PC-9 (cell line): ENCODE measurements at regions not wholly inside any gene's neighbourhood (a gene's known extent, or its start where the extent isn't known, plus 50 kb on each side); places are given as distances from the start of the nearest gene placed in this dataset.

Experiments used
- BruUV-seq: library from RNA; stranded (reverse); fragments of 400-500 nt; replicated peaks from 2 replicates; lab custom pipeline; 2021; lab: Mats Ljungman, UMichigan
- CTCF ChIA-PET: fragments of 300-600 bp; sonication (Branson Sonifier 250); formaldehyde crosslinking; loops from one replicate; lab custom pipeline; 2022; ENCODE audit warnings: antibody characterized with exemption; lab: Charles Lee
- POLR2A ChIA-PET: fragments of 300-600 bp; sonication (Branson Sonifier 250); formaldehyde crosslinking; loops from one replicate; lab custom pipeline; 2022; ENCODE audit warnings: antibody characterized with exemption; ENCODE audit not compliant: unreplicated experiment; lab: Charles Lee
- DNase-seq, 2 experiments: peaks; one replicate each; pipeline versions ENCODE4 v3.0.0 to v3.0.0-alpha.2; 2015 to 2022; ENCODE audit warnings: mixed read lengths in 1 of 2
- H2AFZ ChIP-seq: fragments of 200-600 bp; sonication (generic); 2 replicates; pipeline ENCODE4 v1.8.1; 2017; ENCODE audit warnings: antibody characterized with exemption
- H3F3A ChIP-seq: fragments of 200-600 bp; sonication (generic); 2 replicates; pipeline ENCODE4 v1.8.1; 2017; ENCODE audit warnings: antibody characterized with exemption, mild to moderate bottlenecking, low read depth; ENCODE audit not compliant: insufficient read depth
- H3K27ac ChIP-seq: fragments of 200-600 bp; sonication (generic); 2 replicates; pipeline ENCODE4 v1.6.1; 2016; ENCODE audit warnings: mixed run types
- H3K27me3 ChIP-seq: fragments of 200-600 bp; sonication (generic); 2 replicates; pipeline ENCODE4 v1.6.1; 2016; ENCODE audit warnings: low read depth, mixed run types; ENCODE audit not compliant: insufficient read depth
- H3K36me3 ChIP-seq: fragments of 200-600 bp; sonication (generic); 2 replicates; pipeline ENCODE4 v1.6.1; 2016; ENCODE audit warnings: low read depth, mixed run types
- H3K4me1 ChIP-seq: fragments of 200-600 bp; sonication (generic); replicated peaks from 2 replicates; pipeline ENCODE4 v1.6.1; 2016; ENCODE audit warnings: mixed run types; ENCODE audit not compliant: insufficient read depth
- H3K4me2 ChIP-seq: fragments of 200-600 bp; sonication (generic); 2 replicates; pipeline ENCODE4 v1.6.1; 2017; ENCODE audit warnings: mixed run types
- H3K4me3 ChIP-seq: fragments of 200-600 bp; sonication (generic); 2 replicates; pipeline ENCODE4 v1.6.1; 2016; ENCODE audit warnings: mixed run types
- H3K79me2 ChIP-seq: fragments of 200-600 bp; sonication (generic); 2 replicates; pipeline ENCODE4 v1.6.1; 2017; ENCODE audit warnings: low read depth, mixed run types
- H3K9me2 ChIP-seq: fragments of 200-600 bp; sonication (generic); 2 replicates; pipeline ENCODE4 v1.8.1; 2017; ENCODE audit warnings: mild to moderate bottlenecking; ENCODE audit not compliant: insufficient read depth
- H3K9me3 ChIP-seq: fragments of 200-600 bp; sonication (generic); 2 replicates; pipeline ENCODE4 v1.8.1; 2016; ENCODE audit warnings: low read depth; ENCODE audit not compliant: insufficient read depth
- H4K20me1 ChIP-seq: fragments of 200-600 bp; sonication (generic); 2 replicates; pipeline ENCODE4 v1.8.1; 2017; ENCODE audit not compliant: insufficient read depth
- CTCF ChIP-seq: fragments of 200-600 bp; sonication (generic); conservative IDR thresholded peaks from 2 replicates; pipeline ENCODE4 v1.6.1; 2017; ENCODE audit warnings: mixed run types, antibody characterized with exemption, mild to moderate bottlenecking, moderate library complexity
- EZH2 ChIP-seq: fragments of 200-600 bp; sonication (generic); IDR thresholded peaks from 2 replicates; pipeline ENCODE4 v1.8.0; 2017; ENCODE audit warnings: antibody characterized with exemption, low read depth
- intact Hi-C: fragments of 100-400 bp; cut with micrococcal nuclease; formaldehyde crosslinking; loops from one replicate; pipeline ENCODE4 v1.10.0; 2022; ENCODE audit not compliant: unreplicated experiment

- Histone ChIP-seq H3K79me2 (no peaks in the 10 kb centered on the region), H3K9me2 (no peaks in the 10 kb centered on the region), H3F3A (0 out of 2 replicates have a peak, but pooled peaks cover 3% of the 10 kb centered on the region), H3K36me3 (no peaks in the 10 kb centered on the region), H3K4me1 (peaks cover 8% of the 10 kb centered on the region), H2AFZ (0 out of 2 replicates have a peak overlapping the region, but pooled peaks have one; percentile 13), H4K20me1 (no peaks in the 10 kb centered on the region), H3K9me3 (peaks cover 3% of the 10 kb centered on the region; the same call in 1 of the 2 replicates), H3K4me3 (no peak overlapping the region), H3K27me3 (no peaks in the 10 kb centered on the region), H3K27ac (no peak overlapping the region), H3K4me2 (no peak overlapping the region)
- POLR2A ChIA-PET = interaction anchor here (0.6 kb wide), 1 partner anchor 1241 kb away, joined by 5 read pairs; the partner anchor contains the start of gene TFG
- no peak for DNase-seq
- BruUV-seq = no TSS peak
- TF ChIP-seq EZH2 (no peak), CTCF (no peak)
- CTCF ChIA-PET = interaction anchor here (0.6 kb wide), 1 partner anchor 101 kb away, joined by 6 read pairs; no protein-coding TSS in a partner anchor
- intact Hi-C loops = no loop called here
Measured at GRCh38 chr3:101950510-101950909, 101.2 kb downstream of the NFKBIZ start.

- Histone ChIP-seq H3K4me1 (peaks cover 8% of the 10 kb centered on the region), H3K79me2 (no peaks in the 10 kb centered on the region), H3K27me3 (no peaks in the 10 kb centered on the region), H3F3A (0 out of 2 replicates have a peak, but pooled peaks cover 3% of the 10 kb centered on the region), H3K36me3 (no peaks in the 10 kb centered on the region), H3K4me2 (no peak overlapping the region), H3K4me3 (no peak overlapping the region), H3K27ac (no peak overlapping the region), H3K9me3 (peaks cover 3% of the 10 kb centered on the region; the same call in 1 of the 2 replicates), H2AFZ (no peak overlapping the region), H3K9me2 (0 out of 2 replicates have a peak, but pooled peaks cover 2% of the 10 kb centered on the region), H4K20me1 (no peaks in the 10 kb centered on the region)
- ChIA-PET CTCF (interaction anchor here (0.6 kb wide), 2 partner anchors 18 to 101 kb away, joined by 6 read pairs; no protein-coding TSS in a partner anchor), POLR2A (interaction anchor here (0.6 to 0.8 kb wide), 3 partner anchors 26 to 1242 kb away, joined by 4 to 6 read pairs (median 5); partner anchors contain the start of gene TFG)
- intact Hi-C loops = no loop called here
- BruUV-seq = no TSS peak
- TF ChIP-seq CTCF (no peak), EZH2 (no peak)
- DNase-seq = peak; percentile 25 to 70
Measured at GRCh38 chr3:101950985-101951733, 101.8 kb downstream of the NFKBIZ start.

GRCh38 chr3:101954361-101954760, 105.0 kb downstream of the NFKBIZ start:
- H3K4me2 ChIP-seq = no peak overlapping the region
- H4K20me1 ChIP-seq = no peaks in the 10 kb centered on the region
- H2AFZ ChIP-seq = no peak overlapping the region
- 0 out of 2 replicates have a peak, but pooled peaks cover 3% of the 10 kb centered on the region for H3K9me3 ChIP-seq
- H3K9me2 ChIP-seq = 0 out of 2 replicates have a peak, but pooled peaks cover 5% of the 10 kb centered on the region
- DNase-seq = no peak
- H3K36me3 ChIP-seq = no peaks in the 10 kb centered on the region
- 0 out of 2 replicates have a peak, but pooled peaks cover 3% of the 10 kb centered on the region for H3F3A ChIP-seq
- intact Hi-C loops = no loop called here
- H3K4me3 ChIP-seq = no peak overlapping the region
- TF ChIP-seq EZH2 = no peak
- TF ChIP-seq CTCF = no peak
- no TSS peak for BruUV-seq
- no peaks in the 10 kb centered on the region for H3K27me3 ChIP-seq
- H3K79me2 ChIP-seq = no peaks in the 10 kb centered on the region
- H3K27ac ChIP-seq = no peak overlapping the region
- peaks cover 8% of the 10 kb centered on the region for H3K4me1 ChIP-seq
- CTCF ChIA-PET = no interaction called here
- POLR2A ChIA-PET = no interaction called here
